HepG2 (cell line): ENCODE measurements at regions not wholly inside any gene's neighbourhood (a gene's known extent, or its start where the extent isn't known, plus 50 kb on each side); places are given as distances from the start of the nearest gene placed in this dataset.

Experiments
- ATAC-seq: fragments of 200-7000 bp; cut with Tn5 transposase; 3 replicates; pipeline ENCODE4 v1.9.1; 2020; ENCODE audit warnings: mild to moderate bottlenecking, moderate library complexity
- BruUV-seq: library from RNA; stranded (reverse); fragments of 400-500 nt; replicated peaks from 2 replicates; lab custom pipeline; 2021; lab: Mats Ljungman, UMichigan
- CTCF ChIA-PET: fragments of 300-600 bp; formaldehyde crosslinking; extraction: SDS; loops from one replicate; lab custom pipeline; 2021; ENCODE audit warnings: low total read pairs, inconsistent platforms, low intra/inter-chr PET ratio; lab: Yijun Ruan, JAX
- POLR2A ChIA-PET: fragments of 350-600 bp; sonication (Branson Sonifier 250); formaldehyde crosslinking; loops from one replicate; lab custom pipeline; 2020; ENCODE audit warnings: antibody characterized with exemption, inconsistent platforms; lab: Yijun Ruan, JAX
- DNase-seq: peaks from one replicate; pipeline ENCODE4 v3.0.0-alpha.2; 2015; ENCODE audit warnings: low spot score
- FAIRE-seq: peaks from 3 replicates; lab custom pipeline; 2011; peaks lifted over from hg19 to GRCh38; lab: Jason Lieb, UNC
- H2AFZ ChIP-seq: one replicate; pipeline ENCODE4 v1.6.1; 2011; ENCODE audit warnings: low read length, inconsistent platforms
- H3K27ac ChIP-seq: fragments of 300-600 bp; 3 replicates; pipeline ENCODE4 v1.8.0; 2011; ENCODE audit warnings: mixed run types, mild to moderate bottlenecking, mixed read lengths, low read length, inconsistent platforms; ENCODE audit not compliant: insufficient read depth; ENCODE audit errors: extremely low read length
- H3K27me3 ChIP-seq, 2 experiments: fragments of 200-600 bp in 1 of 2; 2 replicates in 1 of 2; 3 replicates in 1 of 2; pipeline versions ENCODE4 v1.6.0 to v1.8.0; 2011; ENCODE audit warnings: low read length in 2 of 2, mild to moderate bottlenecking in 2 of 2, moderate library complexity in 2 of 2, inconsistent platforms in 1 of 2; ENCODE audit not compliant: insufficient read depth in 2 of 2, control insufficient read depth in 1 of 2
- H3K36me3 ChIP-seq, 2 experiments: fragments of 200-600 bp in 1 of 2; replicated peaks in 1 of 2; 2 replicates in 1 of 2; 3 replicates in 1 of 2; pipeline versions ENCODE4 v1.5.1 to v1.8.0; 2011; ENCODE audit warnings: low read length in 2 of 2, inconsistent platforms in 1 of 2; ENCODE audit not compliant: insufficient read depth in 2 of 2, control insufficient read depth in 1 of 2
- H3K4me1 ChIP-seq: 2 replicates; pipeline ENCODE4 v1.5.1; 2012; ENCODE audit warnings: low read length, inconsistent platforms; ENCODE audit not compliant: insufficient read depth
- H3K4me2 ChIP-seq: 2 replicates; pipeline ENCODE4 v1.6.0; 2011; ENCODE audit warnings: low read depth, low read length, inconsistent platforms
- H3K4me3 ChIP-seq, 3 experiments: fragments of 200-600 bp in 1 of 3; sonication (generic), shearing (Covaris generic) in 1 of 3; replicated peaks in 1 of 3; 2 replicates each; pipeline ENCODE4 v1.5.1; 2011 to 2016; ENCODE audit warnings: low read length in 3 of 3, inconsistent platforms in 2 of 3, low read depth in 2 of 3, mild to moderate bottlenecking in 2 of 3, control low read depth in 1 of 3, mixed read lengths in 1 of 3; ENCODE audit not compliant: insufficient read depth in 1 of 3
- H3K79me2 ChIP-seq: one replicate; pipeline ENCODE4 v1.6.1; 2011; ENCODE audit warnings: low read length, inconsistent platforms; ENCODE audit not compliant: insufficient read depth
- H3K9ac ChIP-seq: 2 replicates; pipeline ENCODE4 v1.6.0; 2011; ENCODE audit warnings: mild to moderate bottlenecking, low read depth, low read length, inconsistent platforms; ENCODE audit not compliant: insufficient read depth
- H3K9me3 ChIP-seq: 2 replicates; pipeline ENCODE4 v1.5.1; 2012; ENCODE audit warnings: mild to moderate bottlenecking, low read length
- H4K20me1 ChIP-seq: 2 replicates; pipeline ENCODE4 v1.6.0; 2011; ENCODE audit warnings: inconsistent platforms, mild to moderate bottlenecking, low read length, moderate library complexity; ENCODE audit not compliant: insufficient read depth
- KMT2A ChIP-seq: sonication (generic); formaldehyde crosslinking; IDR thresholded peaks from 2 replicates; pipeline ENCODE4 v1.4.0; 2020; ENCODE audit warnings: missing genetic modification reagents
- MAZ ChIP-seq, 2 experiments: sonication (generic) in 1 of 2; formaldehyde crosslinking in 1 of 2; IDR thresholded peaks; 2 replicates each; pipeline versions ENCODE4 v1.5.0 to v1.6.1; 2012 to 2020; ENCODE audit warnings: low read depth in 2 of 2, mild to moderate bottlenecking in 2 of 2, borderline replicate concordance in 1 of 2, improper control_type of control experiment in 1 of 2, low read length in 1 of 2, missing genetic modification reagents in 1 of 2, moderate library complexity in 1 of 2
- ZFYVE20 ChIP-seq: sonication (generic); formaldehyde crosslinking; IDR thresholded peaks from 2 replicates; pipeline ENCODE4 v1.8.0; 2023; ENCODE audit warnings: low read depth, mild to moderate bottlenecking, moderate library complexity, missing genetic modification reagents, borderline replicate concordance
- ZMYM4 ChIP-seq: sonication (generic); formaldehyde crosslinking; IDR thresholded peaks from 2 replicates; pipeline ENCODE4 v1.8.1; 2023; ENCODE audit warnings: mild to moderate bottlenecking, missing genetic modification reagents
- WGBS: methylation state at CpG from one replicate; pipeline ENCODE4 v1.1.6; 2017; ENCODE audit warnings: low lambda C conversion rate; 5-methylcytosine and 5-hydroxymethylcytosine counted together
- in situ Hi-C: cut with HindIII; loops from 2 replicates; pipeline ENCODE4 v1.10.0; 2017; ENCODE audit warnings: low pct_unique_long_range_greater_than_20kb; ENCODE audit not compliant: extremely low pct_ligation_motif_present
- intact Hi-C: fragments of 100-400 bp; cut with micrococcal nuclease; formaldehyde crosslinking; loops from one replicate; pipeline ENCODE4 v1.10.0; 2022; ENCODE audit not compliant: unreplicated experiment
- TF ChIP-seq, protein P1 (sequence below): fragments of 450-650 bp; IDR thresholded peaks from 2 replicates; pipeline ENCODE4 v1.6.1; 2016
- TF ChIP-seq, protein P2 (sequence below): sonication (generic); formaldehyde crosslinking; IDR thresholded peaks from 2 replicates; pipeline ENCODE4 v1.8.0; 2022; ENCODE audit warnings: missing genetic modification reagents, mild to moderate bottlenecking, inconsistent platforms, borderline replicate concordance

DNA sequence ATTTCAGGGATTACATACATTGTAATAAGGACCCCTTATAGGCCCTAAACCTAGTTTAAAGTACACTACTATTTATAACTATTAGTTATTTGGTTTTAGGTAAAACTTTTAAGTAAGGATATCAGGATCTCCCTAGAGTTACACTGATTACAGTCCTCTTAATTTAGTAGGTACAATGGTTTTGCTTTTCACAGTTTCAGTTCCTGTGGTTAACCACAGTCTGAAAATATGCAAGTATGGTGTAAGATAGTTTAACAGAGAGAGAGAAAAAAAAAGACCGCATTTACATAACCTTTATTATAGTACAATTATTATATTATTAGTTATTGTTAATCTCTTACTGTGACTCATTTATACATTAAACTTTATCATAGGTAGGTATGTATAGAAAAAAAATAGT is 725.3 kb upstream of the PTPRD start:
- Histone ChIP-seq H3K9me3 (peaks cover 76% of the 10 kb centered on the region), H3K27me3 (no peaks in the 10 kb centered on the region), H3K27ac (no peak overlapping the region), H3K9ac (no peak overlapping the region), H4K20me1 (no peaks in the 10 kb centered on the region), H3K79me2 (no peaks in the 10 kb centered on the region), H3K4me1 (no peaks in the 10 kb centered on the region), H3K4me3 (no peak overlapping the region), H3K36me3 (no peaks in the 10 kb centered on the region), H3K4me2 (no peak overlapping the region), H2AFZ (no peak overlapping the region)
- no TSS peak for BruUV-seq
- ChIA-PET CTCF (no interaction called here), POLR2A (no interaction called here)
- no peak for DNase-seq
- FAIRE-seq: no peak
- 44% methylated on average over 1 of the region's 1 CpG for WGBS
- TF ChIP-seq, protein P1, sequence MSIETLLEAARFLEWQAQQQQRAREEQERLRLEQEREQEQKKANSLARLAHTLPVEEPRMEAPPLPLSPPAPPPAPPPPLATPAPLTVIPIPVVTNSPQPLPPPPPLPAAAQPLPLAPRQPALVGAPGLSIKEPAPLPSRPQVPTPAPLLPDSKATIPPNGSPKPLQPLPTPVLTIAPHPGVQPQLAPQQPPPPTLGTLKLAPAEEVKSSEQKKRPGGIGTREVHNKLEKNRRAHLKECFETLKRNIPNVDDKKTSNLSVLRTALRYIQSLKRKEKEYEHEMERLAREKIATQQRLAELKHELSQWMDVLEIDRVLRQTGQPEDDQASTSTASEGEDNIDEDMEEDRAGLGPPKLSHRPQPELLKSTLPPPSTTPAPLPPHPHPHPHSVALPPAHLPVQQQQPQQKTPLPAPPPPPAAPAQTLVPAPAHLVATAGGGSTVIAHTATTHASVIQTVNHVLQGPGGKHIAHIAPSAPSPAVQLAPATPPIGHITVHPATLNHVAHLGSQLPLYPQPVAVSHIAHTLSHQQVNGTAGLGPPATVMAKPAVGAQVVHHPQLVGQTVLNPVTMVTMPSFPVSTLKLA: no peak
- TF ChIP-seq ZFYVE20 (no peak), MAZ (IDR thresholded peaks at IDR 0.05; ENCODE audit: borderline replicate concordance, low read depth, low read length) (no peak), MAZ (CRISPR knock-in tag; IDR thresholded peaks at IDR 0.05; ENCODE audit: low read depth) (no peak), KMT2A (CRISPR knock-in tag) (no peak), ZMYM4 (CRISPR knock-in tag) (no peak)
- TF ChIP-seq, protein P2, sequence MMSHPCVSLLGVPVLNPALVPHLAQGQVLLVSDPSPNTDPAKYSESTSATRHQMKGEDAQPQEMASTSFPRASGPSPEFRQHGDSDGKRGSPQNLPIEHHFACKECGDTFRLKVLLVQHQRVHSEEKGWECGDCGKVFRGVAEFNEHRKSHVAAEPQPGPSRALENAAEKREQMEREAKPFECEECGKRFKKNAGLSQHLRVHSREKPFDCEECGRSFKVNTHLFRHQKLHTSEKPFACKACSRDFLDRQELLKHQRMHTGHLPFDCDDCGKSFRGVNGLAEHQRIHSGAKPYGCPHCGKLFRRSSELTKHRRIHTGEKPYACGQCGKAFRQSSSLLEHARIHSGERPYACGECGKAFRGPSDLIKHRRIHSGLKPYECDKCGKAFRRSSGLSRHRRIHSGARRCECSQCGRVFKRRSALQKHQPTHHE (CRISPR knock-in tag): no peak
- ATAC-seq: no peak
- intact Hi-C loops (no loop called here), in situ Hi-C loops (no loop called here)
